Adrenal gland (tissue), 9 donors: ENCODE measurements at regions not wholly inside any gene's neighbourhood (a gene's known extent, or its start where the extent isn't known, plus 50 kb on each side); places are given as distances from the start of the nearest gene placed in this dataset.
A peak's percentile ranks its signal among the peaks of the same experiment; 100 is the strongest.

Source experiments
- DNase-seq, 7 donors: peaks; one replicate each; pipeline ENCODE4 v3.0.0-alpha.2; 2019 to 2020
- H3K27ac ChIP-seq, 5 donors: fragments of 200-600 bp; sonication (generic) in 4 of 5; 1 replicate in 3 of 5; 2 replicates in 2 of 5; pipeline versions ENCODE4 v1.5.1 to v1.8.0; 2016 to 2020; ENCODE audit warnings: mild to moderate bottlenecking in 1 of 5
- H3K27me3 ChIP-seq: fragments of 200-600 bp; 2 replicates; pipeline ENCODE4 v1.8.0; 2021
- H3K36me3 ChIP-seq, 2 donors: fragments of 200-600 bp; replicated peaks in 1 of 2; 1 replicate in 1 of 2; 2 replicates in 1 of 2; pipeline versions ENCODE4 v1.5.1 to v1.8.0; 2018 to 2022
- H3K4me1 ChIP-seq, 2 donors: fragments of 200-600 bp; replicated peaks in 1 of 2; 1 replicate in 1 of 2; 2 replicates in 1 of 2; pipeline versions ENCODE4 v1.5.1 to v1.8.0; 2018 to 2021
- H3K4me3 ChIP-seq, 4 donors: fragments of 200-600 bp; sonication (generic) in 3 of 4; one replicate each; pipeline ENCODE4 v1.5.1; 2016 to 2018
- H3K9me3 ChIP-seq, 3 donors: fragments of 200-600 bp; sonication (generic) in 1 of 3; replicated peaks in 1 of 3; 1 replicate in 2 of 3; 2 replicates in 1 of 3; pipeline versions ENCODE4 v1.5.1 to v1.8.0; 2016 to 2021
- POLR2A ChIP-seq, 2 donors: fragments of 450-650 bp; IDR thresholded peaks; one replicate each; pipeline ENCODE4 v1.6.1; 2017; ENCODE audit warnings: antibody characterized with exemption in 2 of 2, mild to moderate bottlenecking in 2 of 2, moderate library complexity in 1 of 2
- WGBS, 4 donors: extraction: QIAGEN DNeasy Blood & Tissue Kit in 2 of 4; methylation state at CpG; one replicate each; pipeline versions ENCODE4 v1.1.5 to v1.1.7; 2013 to 2017; 5-methylcytosine and 5-hydroxymethylcytosine counted together
- intact Hi-C, 2 donors: fragments of 100-400 bp; cut with DNase I; formaldehyde crosslinking; loops; one replicate each; pipeline versions ENCODE4 v1.14.1 to v1.15.0; 2022 to 2023
- TF ChIP-seq, protein P1 (sequence below), 6 experiments: fragments of 450-650 bp in 4 of 6; fragments of 200-600 bp in 2 of 6; sonication (generic) in 1 of 6; IDR thresholded peaks; 1 replicate in 5 of 6; 2 replicates in 1 of 6; pipeline versions ENCODE4 v1.5.1 to v1.8.0; 2016 to 2021; ENCODE audit warnings: antibody characterized with exemption in 6 of 6, mild to moderate bottlenecking in 2 of 6, moderate library complexity in 1 of 6
- donor health status: healthy with polysubstance abuse.
- donor health status: Bipolar disorder and iron deficiency.
- donor health status: DM: yes; HTN: yes; CAD: no.
- donor health status: DM: no; HTN: no; CAD: no.
- donor health status: DM: no; HTN: no; CAD: no.

DNA sequence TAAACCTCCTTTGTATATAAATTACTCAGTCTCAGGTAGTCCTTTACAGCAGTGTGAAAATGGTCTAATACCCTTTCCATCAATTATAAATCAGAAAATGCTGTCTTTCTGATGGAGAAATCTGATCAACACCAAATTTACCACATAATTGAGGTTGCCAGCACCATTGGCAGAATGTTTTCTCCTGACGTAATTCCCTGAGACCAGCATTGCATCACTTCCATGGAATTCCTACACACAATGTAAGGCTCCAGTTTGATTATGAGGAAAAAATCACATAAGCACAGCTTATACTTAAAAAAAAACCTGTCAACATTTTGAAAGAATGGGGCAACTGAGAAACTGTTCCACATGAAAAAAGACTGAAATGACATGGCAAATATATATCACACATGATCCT is 618.7 kb upstream of the CDH6 start:
- WGBS, 4 donors: 78 to 86% (median 82%) methylated on average over 1 of the region's 1 CpG
- no peak for TF ChIP-seq POLR2A (IDR thresholded peaks at IDR 0.05)
- TF ChIP-seq, protein P1, sequence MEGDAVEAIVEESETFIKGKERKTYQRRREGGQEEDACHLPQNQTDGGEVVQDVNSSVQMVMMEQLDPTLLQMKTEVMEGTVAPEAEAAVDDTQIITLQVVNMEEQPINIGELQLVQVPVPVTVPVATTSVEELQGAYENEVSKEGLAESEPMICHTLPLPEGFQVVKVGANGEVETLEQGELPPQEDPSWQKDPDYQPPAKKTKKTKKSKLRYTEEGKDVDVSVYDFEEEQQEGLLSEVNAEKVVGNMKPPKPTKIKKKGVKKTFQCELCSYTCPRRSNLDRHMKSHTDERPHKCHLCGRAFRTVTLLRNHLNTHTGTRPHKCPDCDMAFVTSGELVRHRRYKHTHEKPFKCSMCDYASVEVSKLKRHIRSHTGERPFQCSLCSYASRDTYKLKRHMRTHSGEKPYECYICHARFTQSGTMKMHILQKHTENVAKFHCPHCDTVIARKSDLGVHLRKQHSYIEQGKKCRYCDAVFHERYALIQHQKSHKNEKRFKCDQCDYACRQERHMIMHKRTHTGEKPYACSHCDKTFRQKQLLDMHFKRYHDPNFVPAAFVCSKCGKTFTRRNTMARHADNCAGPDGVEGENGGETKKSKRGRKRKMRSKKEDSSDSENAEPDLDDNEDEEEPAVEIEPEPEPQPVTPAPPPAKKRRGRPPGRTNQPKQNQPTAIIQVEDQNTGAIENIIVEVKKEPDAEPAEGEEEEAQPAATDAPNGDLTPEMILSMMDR (IDR thresholded peaks at IDR 0.05): no peak
- H3K4me3 ChIP-seq: no peak overlapping the region
- no peaks in the 10 kb centered on the region for H3K4me1 ChIP-seq
- no peak for DNase-seq
- H3K27ac ChIP-seq: no peak overlapping the region
- no peaks in the 10 kb centered on the region for H3K27me3 ChIP-seq
- H3K36me3 ChIP-seq: no peaks in the 10 kb centered on the region
- no peaks in the 10 kb centered on the region for H3K9me3 ChIP-seq
- intact Hi-C loops: no loop called here

DNA sequence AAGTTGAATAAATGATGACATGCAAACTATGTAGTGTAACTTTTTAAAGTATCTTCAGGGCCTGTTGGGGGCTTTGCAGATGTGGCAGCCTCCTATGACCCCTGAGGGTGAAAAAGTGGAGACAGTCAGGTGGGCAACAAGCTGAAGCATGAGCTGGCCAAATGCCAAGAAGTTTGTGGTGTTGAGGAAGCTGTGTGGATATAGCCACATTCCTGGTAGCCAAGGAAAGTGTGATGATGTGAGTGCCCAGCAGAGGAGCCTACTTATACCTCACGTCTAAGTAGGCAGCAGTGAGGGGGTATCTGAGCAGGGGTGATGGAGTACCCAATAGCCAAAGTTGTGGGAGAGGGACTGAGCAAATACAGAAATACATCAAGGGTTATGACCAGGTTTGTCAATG is 621.2 kb upstream of the CDH6 start:
- no peaks in the 10 kb centered on the region for H3K9me3 ChIP-seq
- no peaks in the 10 kb centered on the region for H3K27me3 ChIP-seq
- no peaks in the 10 kb centered on the region for H3K4me1 ChIP-seq
- H3K27ac ChIP-seq: no peak overlapping the region
- TF ChIP-seq, protein P1 (IDR thresholded peaks at IDR 0.05): no peak
- TF ChIP-seq POLR2A (IDR thresholded peaks at IDR 0.05): no peak
- H3K4me3 ChIP-seq: no peak overlapping the region
- intact Hi-C loops: no loop called here
- peak in 2 of 7 donors; percentile 1 to 20 for DNase-seq
- H3K36me3 ChIP-seq: no peaks in the 10 kb centered on the region
- WGBS, 4 donors: 18 to 26% (median 22%) methylated on average over 1 of the region's 1 CpG

DNA sequence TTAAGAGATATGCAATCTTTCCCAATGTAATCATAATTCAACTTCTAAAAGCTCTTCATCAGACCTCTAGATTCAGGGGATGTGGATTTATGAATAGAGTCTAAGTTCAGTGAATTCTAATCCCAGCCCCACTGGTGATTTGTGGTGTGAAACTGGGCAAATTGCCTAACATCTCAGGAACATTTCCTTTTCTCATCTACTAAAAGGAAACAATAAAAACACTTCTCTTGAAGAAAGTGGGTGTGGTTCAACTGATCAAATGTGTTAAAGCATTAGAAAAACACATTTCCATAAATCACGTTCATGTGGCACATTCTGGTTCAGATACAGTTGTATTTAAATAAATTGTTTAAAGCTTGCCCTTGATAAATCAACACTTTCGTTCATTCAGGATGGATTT is 631.7 kb upstream of the CDH6 start:
- 38 to 62% (median 42%) methylated on average over 2 of the region's 2 CpGs for WGBS, 4 donors
- intact Hi-C loops: no loop called here
- H3K27ac ChIP-seq: no peak overlapping the region

DNA sequence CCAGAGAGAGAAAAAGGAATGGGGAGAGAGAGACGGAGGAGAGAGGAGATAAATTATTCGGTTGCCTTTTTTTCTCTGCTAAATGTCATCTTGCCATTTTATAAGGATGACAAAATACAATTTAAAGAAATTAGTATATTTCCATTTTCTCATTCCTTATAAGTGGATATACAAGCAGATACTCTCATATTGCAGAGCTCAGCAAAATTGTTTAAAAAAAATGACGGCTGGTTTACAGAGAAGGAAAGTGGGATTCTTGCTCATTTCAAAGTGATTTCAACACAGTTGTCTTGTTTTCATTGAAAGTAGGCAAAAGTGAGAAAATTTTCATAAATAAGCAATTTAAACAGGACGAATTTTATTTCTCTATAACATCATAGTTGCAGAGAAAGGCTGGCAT is 641.9 kb upstream of the CDH6 start:
- H3K27ac ChIP-seq: no peak overlapping the region
- TF ChIP-seq POLR2A (IDR thresholded peaks at IDR 0.05): no peak
- TF ChIP-seq, protein P1 (IDR thresholded peaks at IDR 0.05): no peak
- WGBS, 4 donors: 57 to 64% (median 57%) methylated on average over 4 of the region's 4 CpGs
- no peaks in the 10 kb centered on the region for H3K4me1 ChIP-seq
- H3K27me3 ChIP-seq: no peaks in the 10 kb centered on the region
- peaks cover 0 to 12% (median 0%) of the 10 kb centered on the region in 3 donors for H3K9me3 ChIP-seq
- H3K4me3 ChIP-seq: no peak overlapping the region
- intact Hi-C loops: no loop called here
- no peak for DNase-seq
- H3K36me3 ChIP-seq: no peaks in the 10 kb centered on the region

More for the DNA sequence above, 631.7 kb upstream of the CDH6 start:
- Histone ChIP-seq H3K27me3 (no peaks in the 10 kb centered on the region), H3K36me3 (no peaks in the 10 kb centered on the region), H3K9me3 (no peaks in the 10 kb centered on the region), H3K4me1 (no peaks in the 10 kb centered on the region), H3K4me3 (no peak overlapping the region)
- no peak for DNase-seq
- no peak for TF ChIP-seq POLR2A (IDR thresholded peaks at IDR 0.05)
- TF ChIP-seq, protein P1 (IDR thresholded peaks at IDR 0.05): no peak
